ENCODE measurements at regions not wholly inside any gene's neighbourhood (a gene's known extent, or its start where the extent isn't known, plus 50 kb on each side); places are given as distances from the start of the nearest gene placed in this dataset.
A peak's percentile ranks its signal among the peaks of the same experiment; 100 is the strongest.
"Not testable (repeated sequence)": the region's sequence is repeated elsewhere in the genome, so short reads cannot be mapped to it uniquely, and the experiment has no call there.

GRCh38 chrX:52585892-52586291, 68.8 kb downstream of the SSX7 start:
- DNase-seq, result no peak

GRCh38 chrX:52577464-52578173, 60.8 kb upstream of the XAGE1B start:
- DNase-seq, result peak; percentile 20

- DNase-seq, result no peak
These were observed 60.1 kb upstream of the XAGE1B start for GRCh38 chrX:52576946-52577345.

GRCh38 chrX:52576474-52576873, 59.6 kb upstream of the XAGE1B start:
- no peak for DNase-seq

- DNase-seq, result peak; percentile 44
These were observed 57.8 kb upstream of the XAGE1B start for GRCh38 chrX:52574416-52575275.

- DNase-seq, result not testable (repeated sequence)
These were observed 51.3 kb upstream of the XAGE1B start for GRCh38 chrX:52568146-52568545.

Data from inflammatory macrophage treated with lipopolysaccharide for 4 hours (primary cell).